ENCODE measurements at regions not wholly inside any gene's neighbourhood (a gene's known extent, or its start where the extent isn't known, plus 50 kb on each side); places are given as distances from the start of the nearest gene placed in this dataset.
"Not testable (repeated sequence)": the region's sequence is repeated elsewhere in the genome, so short reads cannot be mapped to it uniquely, and the experiment has no call there.

- no peak for DNase-seq (ENCODE audit: low read depth, low spot score)
Measured at GRCh38 chr11:37926772-37927171, 1328.7 kb upstream of the RAG2 start.

- no peak for DNase-seq (ENCODE audit: low read depth, low spot score)
Measured at GRCh38 chr11:37916331-37916730, 1318.3 kb upstream of the RAG2 start.

- DNase-seq (ENCODE audit: low read depth, low spot score): no peak
Measured at GRCh38 chr11:37914859-37915258, 1316.8 kb upstream of the RAG2 start.

DNA sequence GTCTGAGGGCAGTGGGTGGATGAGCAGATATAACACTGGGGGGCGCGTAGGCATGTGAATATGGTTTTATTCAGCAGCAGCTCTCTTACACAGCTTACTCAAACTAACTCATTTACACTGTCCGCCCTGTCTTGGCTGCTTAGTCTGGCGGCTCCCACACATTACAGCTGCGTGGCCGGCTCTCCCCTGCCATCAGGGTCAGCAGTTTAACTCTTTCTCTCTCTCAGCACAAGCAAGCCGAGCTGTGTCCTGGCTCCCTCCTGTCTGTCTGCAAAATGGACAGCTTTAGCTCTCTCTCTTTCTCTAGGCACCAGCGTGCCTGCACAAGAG, 1310.1 kb upstream of the RAG2 start:
- DNase-seq (ENCODE audit: low read depth, low spot score): no peak

GRCh38 chr11:37907436-37908218, 1309.6 kb upstream of the RAG2 start:
- no peak for DNase-seq (ENCODE audit: low read depth, low spot score)

DNA sequence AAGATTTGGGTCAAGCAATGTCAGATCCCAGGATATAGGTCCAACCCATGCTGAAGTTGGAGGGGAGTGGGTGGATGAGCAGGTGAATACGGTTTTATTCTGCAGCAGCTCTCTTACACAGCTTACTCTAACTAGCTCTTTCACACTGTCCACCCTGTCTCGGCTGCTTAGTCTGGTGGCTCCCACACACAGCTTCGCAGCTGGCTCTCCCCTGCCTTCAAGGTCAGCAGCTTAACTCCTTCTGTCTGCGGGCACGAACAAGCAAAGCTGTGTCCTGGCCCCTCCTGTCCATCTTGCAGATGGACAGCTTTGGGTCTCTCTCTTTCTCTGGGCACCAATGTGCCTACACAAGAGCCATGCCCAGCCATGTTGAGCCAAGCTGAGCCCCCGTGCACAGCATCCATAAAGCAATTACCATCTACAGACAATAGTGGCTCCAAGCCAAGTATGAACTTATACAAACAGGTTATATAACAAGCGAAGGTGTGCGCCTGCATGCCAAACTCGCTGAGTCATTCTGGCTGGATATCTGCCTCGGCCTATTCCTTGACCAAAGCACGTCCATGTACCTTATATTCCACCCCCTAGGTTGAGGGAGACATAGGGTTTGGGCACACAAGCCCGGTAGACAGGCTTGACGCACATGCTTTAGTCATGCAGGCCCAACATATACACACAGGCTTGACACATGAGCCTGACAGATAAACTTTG, 1307.8 kb upstream of the RAG2 start:
- no peak for DNase-seq (ENCODE audit: low read depth, low spot score)

GRCh38 chr11:37896016-37896415, 1298.0 kb upstream of the RAG2 start:
- DNase-seq (ENCODE audit: low read depth, low spot score): no peak

- no peak for DNase-seq (ENCODE audit: low read depth, low spot score)
Measured at GRCh38 chr11:37881741-37882140, 1283.7 kb upstream of the RAG2 start.

DNA sequence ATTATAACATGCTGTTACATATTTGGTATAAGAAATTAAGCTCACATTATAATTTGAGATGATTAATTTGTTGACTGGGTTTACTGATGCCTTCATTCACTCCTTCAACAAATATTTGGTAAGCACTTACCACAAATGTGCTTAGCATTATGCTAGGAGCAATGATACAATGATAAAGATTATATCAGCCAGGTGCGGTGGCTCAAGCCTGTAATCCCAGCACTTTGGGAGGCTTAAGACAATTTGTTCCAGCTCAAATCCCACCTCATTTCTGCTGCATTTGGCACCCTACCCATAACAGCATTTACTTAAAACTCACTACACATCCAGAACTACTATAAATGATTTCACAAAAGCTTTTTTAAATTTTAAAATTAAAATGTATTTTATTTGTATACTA, 1263.6 kb upstream of the RAG2 start:
- DNase-seq (ENCODE audit: low read depth, low spot score): no peak

- DNase-seq (ENCODE audit: low read depth, low spot score): not testable (repeated sequence)
Measured at GRCh38 chr11:37858806-37859537, 1260.9 kb upstream of the RAG2 start.

DNA sequence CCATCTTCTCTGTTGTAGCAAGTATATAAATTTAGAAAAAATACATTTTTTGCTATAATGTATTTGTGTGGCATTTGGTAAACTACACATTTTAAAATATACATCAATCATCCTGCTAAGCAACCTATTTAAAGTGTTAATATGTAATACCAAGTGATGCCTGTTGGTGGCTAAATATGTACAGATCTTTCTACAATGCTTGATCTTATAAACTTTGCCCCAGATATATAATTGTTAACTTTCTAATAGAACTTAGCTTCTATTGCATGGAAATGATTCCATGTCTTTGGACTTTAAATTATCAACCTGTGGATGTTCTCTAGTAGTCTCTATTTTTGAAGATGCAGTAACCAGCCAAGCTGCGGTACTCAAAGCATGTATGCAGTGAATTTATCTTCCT, 1260.4 kb upstream of the RAG2 start:
- DNase-seq (ENCODE audit: low read depth, low spot score): no peak

DNA sequence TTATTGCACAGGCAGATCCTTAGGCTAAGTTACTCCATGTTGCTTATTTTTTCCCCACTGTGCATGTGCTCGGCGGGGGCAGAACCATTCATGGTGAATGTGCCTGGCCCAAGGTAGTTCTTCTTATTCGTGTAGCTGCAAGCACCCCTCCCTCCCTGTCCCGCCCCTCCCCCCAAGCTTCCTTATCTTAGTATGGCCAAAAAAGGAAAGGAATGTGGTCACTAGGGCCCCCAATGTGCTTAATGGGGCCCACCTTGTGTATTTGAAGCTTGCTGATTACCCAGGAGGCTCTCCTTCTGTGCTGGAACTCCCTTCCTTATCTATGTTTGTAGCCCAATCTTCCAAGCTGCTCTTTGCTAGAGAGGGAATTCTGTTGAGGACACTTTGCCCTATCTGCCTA, 1259.7 kb upstream of the RAG2 start:
- no peak for DNase-seq (ENCODE audit: low read depth, low spot score)

GRCh38 chr11:37849706-37850105, 1251.7 kb upstream of the RAG2 start:
- DNase-seq (ENCODE audit: low read depth, low spot score): no peak

DNA sequence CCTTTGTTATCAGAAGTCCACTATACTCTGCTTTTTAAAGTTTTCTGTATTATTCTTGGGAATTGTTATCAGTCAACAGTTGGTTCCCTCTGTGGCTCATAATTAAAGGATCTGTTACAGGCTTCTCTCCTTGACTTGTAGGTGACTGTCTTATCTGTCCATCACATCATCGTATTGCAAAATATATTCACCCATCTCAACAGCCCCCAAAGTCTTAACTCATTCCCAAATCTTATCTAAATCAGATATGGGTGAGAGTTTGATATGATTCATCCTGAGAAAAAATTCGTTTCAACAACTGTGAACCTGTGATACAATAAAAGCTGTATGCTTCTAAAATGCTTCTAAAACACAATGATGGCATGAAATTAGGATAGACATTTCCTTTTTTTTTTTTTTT, 1245.6 kb upstream of the RAG2 start:
- DNase-seq (ENCODE audit: low read depth, low spot score): no peak

DNA sequence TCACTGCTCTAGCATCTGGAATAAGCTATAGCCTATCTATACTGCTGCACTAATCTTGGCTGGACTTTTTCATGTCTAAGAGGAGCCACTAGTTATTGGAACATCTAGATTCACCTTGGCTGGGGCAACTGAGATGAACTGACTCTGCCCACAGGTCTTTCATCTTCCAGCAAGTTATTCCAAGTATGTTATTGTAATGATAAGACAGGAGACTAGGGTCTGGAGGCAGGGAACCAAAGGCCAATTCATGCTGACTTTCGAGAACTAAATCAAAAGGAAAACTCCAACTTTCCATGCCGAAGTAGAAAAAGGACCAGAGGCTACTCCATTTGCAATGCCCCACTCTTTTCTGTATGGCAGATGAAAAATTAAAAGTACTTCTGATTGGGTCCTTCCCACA, 1243.0 kb upstream of the RAG2 start:
- DNase-seq (ENCODE audit: low read depth, low spot score): no peak

DNA sequence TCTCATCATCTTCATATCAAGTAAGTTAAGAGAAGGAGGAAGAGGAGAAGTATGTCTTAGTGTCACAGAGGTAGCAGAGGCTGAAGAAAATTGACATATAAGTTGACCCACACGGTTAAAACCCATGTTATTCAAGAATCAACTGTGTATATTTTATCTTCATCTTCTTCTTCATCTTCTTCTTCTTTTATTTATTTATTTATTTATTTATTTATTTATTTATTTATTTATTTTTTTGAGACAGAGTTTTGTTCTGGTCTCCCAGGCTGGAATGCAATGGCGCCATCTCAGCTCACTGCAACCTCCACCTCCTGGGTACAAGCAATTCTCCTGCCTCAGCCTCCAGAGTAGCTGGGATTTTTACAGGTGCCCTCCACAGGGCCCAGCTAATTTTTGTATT, 1242.3 kb upstream of the RAG2 start:
- DNase-seq (ENCODE audit: low read depth, low spot score): not testable (repeated sequence)

- DNase-seq (ENCODE audit: low read depth, low spot score): no peak
Measured at GRCh38 chr11:37830529-37830928, 1232.5 kb upstream of the RAG2 start.

- DNase-seq (ENCODE audit: low read depth, low spot score): no peak
Measured at GRCh38 chr11:37817727-37818270, 1219.8 kb upstream of the RAG2 start.

GRCh38 chr11:37812281-37812880, 1214.3 kb upstream of the RAG2 start:
- no peak for DNase-seq (ENCODE audit: low read depth, low spot score)

GRCh38 chr11:37811349-37811748, 1213.3 kb upstream of the RAG2 start:
- DNase-seq (ENCODE audit: low read depth, low spot score): no peak

DNA sequence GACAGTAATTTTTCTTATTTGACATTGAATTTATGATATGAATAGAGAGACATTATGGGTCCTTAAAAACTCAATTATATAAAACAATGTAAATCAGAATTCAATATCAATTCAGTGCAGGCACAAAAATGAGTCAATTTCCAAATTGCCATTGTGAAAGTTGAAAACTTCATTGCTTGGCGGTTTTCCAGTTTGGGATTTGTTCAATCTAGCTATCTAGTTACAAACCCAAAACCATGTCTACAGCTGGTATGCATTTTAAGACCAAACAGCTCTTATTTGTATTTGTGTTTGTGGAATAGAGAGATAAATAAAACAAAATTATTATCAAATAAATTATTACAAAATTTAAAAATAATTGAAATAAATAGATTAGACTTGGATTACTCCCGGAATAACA, 1206.6 kb upstream of the RAG2 start:
- DNase-seq (ENCODE audit: low read depth, low spot score): no peak

All from smooth muscle cell of the brain vasculature (primary cell).